ENCODE measurements at regions not wholly inside any gene's neighbourhood (a gene's known extent, or its start where the extent isn't known, plus 50 kb on each side); places are given as distances from the start of the nearest gene placed in this dataset.

DNA sequence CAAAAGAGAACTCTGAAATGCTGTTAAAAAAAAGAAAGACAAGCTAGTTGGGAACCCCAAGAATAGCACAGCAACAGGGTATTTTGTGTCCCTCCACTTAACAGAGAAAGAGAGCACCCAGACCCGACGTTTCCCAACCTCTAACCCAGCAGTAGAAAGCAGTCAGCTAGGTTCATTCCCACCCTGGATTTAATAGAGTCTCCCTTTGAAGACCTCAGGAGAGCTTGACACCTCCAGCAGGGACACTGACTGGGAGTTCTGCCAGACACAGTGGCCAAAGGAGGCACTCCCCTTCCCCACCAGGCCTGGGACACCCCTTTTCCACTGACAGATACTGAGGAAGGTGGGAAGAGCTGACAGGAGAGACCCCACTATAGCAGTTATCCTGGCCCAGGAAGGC, 337.5 kb upstream of the MSX2 start:
- TF ChIP-seq, protein P1, sequence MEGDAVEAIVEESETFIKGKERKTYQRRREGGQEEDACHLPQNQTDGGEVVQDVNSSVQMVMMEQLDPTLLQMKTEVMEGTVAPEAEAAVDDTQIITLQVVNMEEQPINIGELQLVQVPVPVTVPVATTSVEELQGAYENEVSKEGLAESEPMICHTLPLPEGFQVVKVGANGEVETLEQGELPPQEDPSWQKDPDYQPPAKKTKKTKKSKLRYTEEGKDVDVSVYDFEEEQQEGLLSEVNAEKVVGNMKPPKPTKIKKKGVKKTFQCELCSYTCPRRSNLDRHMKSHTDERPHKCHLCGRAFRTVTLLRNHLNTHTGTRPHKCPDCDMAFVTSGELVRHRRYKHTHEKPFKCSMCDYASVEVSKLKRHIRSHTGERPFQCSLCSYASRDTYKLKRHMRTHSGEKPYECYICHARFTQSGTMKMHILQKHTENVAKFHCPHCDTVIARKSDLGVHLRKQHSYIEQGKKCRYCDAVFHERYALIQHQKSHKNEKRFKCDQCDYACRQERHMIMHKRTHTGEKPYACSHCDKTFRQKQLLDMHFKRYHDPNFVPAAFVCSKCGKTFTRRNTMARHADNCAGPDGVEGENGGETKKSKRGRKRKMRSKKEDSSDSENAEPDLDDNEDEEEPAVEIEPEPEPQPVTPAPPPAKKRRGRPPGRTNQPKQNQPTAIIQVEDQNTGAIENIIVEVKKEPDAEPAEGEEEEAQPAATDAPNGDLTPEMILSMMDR (IDR thresholded peaks at IDR 0.05) = no peak
- Mint-ChIP-seq H3K4me1 (ENCODE audit: low read depth) (no peaks in the 10 kb centered on the region), H3K27me3 (peaks cover 4% of the 10 kb centered on the region), H3K27ac (no peak overlapping the region), H3K4me3 (no peak overlapping the region), H3K36me3 (ENCODE audit: low read depth) (no peaks in the 10 kb centered on the region), H3K9me3 (no peaks in the 10 kb centered on the region)
- CTCF ChIA-PET = no interaction called here
- DNase-seq (no peak), ATAC-seq (no peak)
- intact Hi-C loops (cut with micrococcal nuclease) = no loop called here
- POLR2A ChIA-PET = no interaction called here

GRCh38 chr5:174387448-174387847, 336.9 kb upstream of the MSX2 start:
- no peak overlapping the region for H3K4me3 Mint-ChIP-seq
- peaks cover 7% of the 10 kb centered on the region for H3K27me3 Mint-ChIP-seq
- no peak overlapping the region for H3K27ac Mint-ChIP-seq
- DNase-seq (no peak), ATAC-seq (no peak)
- no peaks in the 10 kb centered on the region for H3K36me3 Mint-ChIP-seq (ENCODE audit: low read depth)
- POLR2A ChIA-PET = no interaction called here
- CTCF ChIA-PET = no interaction called here
- intact Hi-C loops (cut with micrococcal nuclease) = no loop called here
- H3K4me1 Mint-ChIP-seq (ENCODE audit: low read depth) = no peaks in the 10 kb centered on the region
- H3K9me3 Mint-ChIP-seq = no peaks in the 10 kb centered on the region
- TF ChIP-seq, protein P1 (IDR thresholded peaks at IDR 0.05) = no peak

- no peak overlapping the region for H3K27ac Mint-ChIP-seq
- ChIA-PET POLR2A (no interaction called here), CTCF (no interaction called here)
- H3K4me1 Mint-ChIP-seq (ENCODE audit: low read depth) = no peaks in the 10 kb centered on the region
- no peak for DNase-seq
- peaks cover 12% of the 10 kb centered on the region for H3K27me3 Mint-ChIP-seq
- TF ChIP-seq, protein P1 (IDR thresholded peaks at IDR 0.05) = no peak
- no peaks in the 10 kb centered on the region for H3K36me3 Mint-ChIP-seq (ENCODE audit: low read depth)
- H3K4me3 Mint-ChIP-seq = no peak overlapping the region
- intact Hi-C loops (cut with micrococcal nuclease) = no loop called here
- no peak for ATAC-seq
- no peaks in the 10 kb centered on the region for H3K9me3 Mint-ChIP-seq
Measured at GRCh38 chr5:174392892-174393291, 331.5 kb upstream of the MSX2 start.

- DNase-seq (no peak), ATAC-seq (no peak)
- POLR2A ChIA-PET = no interaction called here
- no peaks in the 10 kb centered on the region for H3K9me3 Mint-ChIP-seq
- H3K4me3 Mint-ChIP-seq = no peak overlapping the region
- intact Hi-C loops (cut with micrococcal nuclease) = no loop called here
- H3K27ac Mint-ChIP-seq = no peak overlapping the region
- TF ChIP-seq, protein P1 (IDR thresholded peaks at IDR 0.05) = no peak
- no peaks in the 10 kb centered on the region for H3K36me3 Mint-ChIP-seq (ENCODE audit: low read depth)
- CTCF ChIA-PET = no interaction called here
- peaks cover 12% of the 10 kb centered on the region for H3K27me3 Mint-ChIP-seq
- H3K4me1 Mint-ChIP-seq (ENCODE audit: low read depth) = no peaks in the 10 kb centered on the region
Measured at GRCh38 chr5:174396541-174396940, 327.8 kb upstream of the MSX2 start.

GRCh38 chr5:174397206-174397605, 327.2 kb upstream of the MSX2 start:
- no peak for ATAC-seq
- no peaks in the 10 kb centered on the region for H3K4me1 Mint-ChIP-seq (ENCODE audit: low read depth)

More at GRCh38 chr5:174397206-174397605, 327.2 kb upstream of the MSX2 start:
- intact Hi-C loops (cut with micrococcal nuclease) = no loop called here
- Mint-ChIP-seq H3K4me3 (no peak overlapping the region), H3K27ac (no peak overlapping the region), H3K9me3 (no peaks in the 10 kb centered on the region), H3K36me3 (ENCODE audit: low read depth) (no peaks in the 10 kb centered on the region), H3K27me3 (peaks cover 12% of the 10 kb centered on the region)
- no peak for DNase-seq
- POLR2A ChIA-PET = no interaction called here
- CTCF ChIA-PET = no interaction called here
- TF ChIP-seq, protein P1 (IDR thresholded peaks at IDR 0.05) = no peak

All from activated CD8-positive, alpha-beta T cell treated with anti-CD3 and anti-CD28 coated beads for 36 hours (primary cell).